CD4-positive, alpha-beta T cell (primary cell): ENCODE measurements at regions not wholly inside any gene's neighbourhood (a gene's known extent, or its start where the extent isn't known, plus 50 kb on each side); places are given as distances from the start of the nearest gene placed in this dataset.

Source experiments
- ATAC-seq: fragments of 200-7000 bp; cut with Tn5 transposase; one replicate; pipeline ENCODE4 v1.10.0; 2022; ENCODE audit warnings: mild to moderate bottlenecking; ENCODE audit not compliant: poor library complexity
- CTCF ChIA-PET: fragments of 350-600 bp; sonication (Branson Sonifier 250); formaldehyde crosslinking; loops from one replicate; lab custom pipeline; 2021; ENCODE audit warnings: antibody characterized with exemption, inconsistent platforms; lab: Charles Lee
- POLR2A ChIA-PET: fragments of 350-600 bp; sonication (Branson Sonifier 250); formaldehyde crosslinking; loops from one replicate; lab custom pipeline; 2021; ENCODE audit warnings: antibody characterized with exemption, inconsistent platforms; lab: Charles Lee
- DNase-seq, 14 experiments: peaks; one replicate each; pipeline ENCODE4 v3.0.0-alpha.2; 2013 to 2020; ENCODE audit warnings: mixed read lengths in 2 of 14
- H3K27ac ChIP-seq, 2 donors: one replicate each; pipeline versions ENCODE4 v1.5.1 to v1.7.0; 2013; ENCODE audit warnings: low read length in 2 of 2, low read depth in 1 of 2, mild to moderate bottlenecking in 1 of 2
- H3K27me3 ChIP-seq, 2 experiments: 1 replicate in 1 of 2; 2 replicates in 1 of 2; pipeline versions ENCODE4 v1.6.1 to v1.7.0; 2013; ENCODE audit warnings: low read length in 2 of 2, control low read depth in 1 of 2, mild to moderate bottlenecking in 1 of 2, moderate library complexity in 1 of 2; ENCODE audit not compliant: insufficient read depth in 2 of 2, control insufficient read depth in 1 of 2
- H3K36me3 ChIP-seq: one replicate; pipeline ENCODE4 v1.6.1; 2013; ENCODE audit warnings: low read length, control low read depth; ENCODE audit not compliant: insufficient read depth
- H3K4me1 ChIP-seq: one replicate; pipeline ENCODE4 v1.6.1; 2013; ENCODE audit warnings: low read length, control low read depth; ENCODE audit not compliant: insufficient read depth
- H3K4me3 ChIP-seq: one replicate; pipeline ENCODE4 v1.5.1; 2013; ENCODE audit warnings: mild to moderate bottlenecking, low read length, moderate library complexity
- H3K9me3 ChIP-seq, 2 experiments: 1 replicate in 1 of 2; 2 replicates in 1 of 2; pipeline versions ENCODE4 v1.6.1 to v1.7.0; 2013; ENCODE audit warnings: low read length in 2 of 2, mild to moderate bottlenecking in 2 of 2, control low read depth in 1 of 2, moderate library complexity in 1 of 2; ENCODE audit not compliant: control insufficient read depth in 1 of 2, insufficient read depth in 1 of 2
- H3K27ac Mint-ChIP-seq: one replicate; pipeline ENCODE4 v1.8.0; 2020; ENCODE audit warnings: mixed read lengths
- H3K27me3 Mint-ChIP-seq: one replicate; pipeline ENCODE4 v1.8.0; 2021; ENCODE audit warnings: mixed read lengths
- H3K36me3 Mint-ChIP-seq: one replicate; pipeline ENCODE4 v1.8.0; 2021; ENCODE audit warnings: low read depth, mixed read lengths
- H3K4me1 Mint-ChIP-seq: one replicate; pipeline ENCODE4 v1.8.0; 2021; ENCODE audit warnings: low read depth, mixed read lengths
- H3K4me3 Mint-ChIP-seq: one replicate; pipeline ENCODE4 v1.8.0; 2020; ENCODE audit warnings: mild to moderate bottlenecking, mixed read lengths
- H3K9me3 Mint-ChIP-seq: one replicate; pipeline ENCODE4 v1.8.0; 2020; ENCODE audit warnings: mixed read lengths
- intact Hi-C, 2 experiments: fragments of 100-400 bp; cut with DNase I in 1 of 2; cut with micrococcal nuclease in 1 of 2; formaldehyde crosslinking; loops; one replicate each; pipeline versions ENCODE4 v1.15.1 to v1.9.0; 2023 to 2025; cut with DNase I, micrococcal nuclease
- TF ChIP-seq, protein P1 (sequence below): fragments of 200-600 bp; IDR thresholded peaks from one replicate; pipeline ENCODE4 v1.8.0; 2022; ENCODE audit warnings: antibody characterized with exemption, mild to moderate bottlenecking

DNA sequence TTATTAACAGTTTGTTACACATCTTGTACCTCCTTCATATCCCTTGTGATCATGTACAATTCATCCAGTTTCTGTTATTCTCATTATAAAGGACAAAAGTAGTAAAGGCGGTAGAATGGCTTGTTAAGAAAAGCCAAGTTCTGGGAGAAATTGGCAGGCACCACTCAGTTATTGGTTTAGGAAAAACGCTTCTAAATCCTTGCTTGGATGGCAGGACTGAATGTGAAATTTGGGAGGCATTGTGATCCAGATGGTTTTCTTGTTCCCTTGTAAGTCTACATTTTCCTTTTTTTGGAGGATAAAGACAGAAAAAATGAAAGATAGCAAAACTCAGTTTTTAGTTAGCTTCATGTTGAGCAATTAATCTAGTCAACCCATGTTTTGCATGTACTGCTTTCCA lies 130.2 kb downstream of the MAT2B start:
- intact Hi-C loops: no loop called here
- Histone ChIP-seq H3K4me1 (no peaks in the 10 kb centered on the region), H3K36me3 (no peaks in the 10 kb centered on the region), H3K4me3 (no peak overlapping the region), H3K9me3 (no peaks in the 10 kb centered on the region), H3K27me3 (no peaks in the 10 kb centered on the region), H3K27ac (no peak overlapping the region)
- POLR2A ChIA-PET: no interaction called here
- DNase-seq (no peak), ATAC-seq (no peak)
- Mint-ChIP-seq H3K4me1 (no peaks in the 10 kb centered on the region), H3K27me3 (peaks cover 23% of the 10 kb centered on the region), H3K9me3 (peaks cover 3% of the 10 kb centered on the region), H3K4me3 (no peak overlapping the region), H3K27ac (no peak overlapping the region), H3K36me3 (no peaks in the 10 kb centered on the region)
- CTCF ChIA-PET: no interaction called here
- TF ChIP-seq, protein P1, sequence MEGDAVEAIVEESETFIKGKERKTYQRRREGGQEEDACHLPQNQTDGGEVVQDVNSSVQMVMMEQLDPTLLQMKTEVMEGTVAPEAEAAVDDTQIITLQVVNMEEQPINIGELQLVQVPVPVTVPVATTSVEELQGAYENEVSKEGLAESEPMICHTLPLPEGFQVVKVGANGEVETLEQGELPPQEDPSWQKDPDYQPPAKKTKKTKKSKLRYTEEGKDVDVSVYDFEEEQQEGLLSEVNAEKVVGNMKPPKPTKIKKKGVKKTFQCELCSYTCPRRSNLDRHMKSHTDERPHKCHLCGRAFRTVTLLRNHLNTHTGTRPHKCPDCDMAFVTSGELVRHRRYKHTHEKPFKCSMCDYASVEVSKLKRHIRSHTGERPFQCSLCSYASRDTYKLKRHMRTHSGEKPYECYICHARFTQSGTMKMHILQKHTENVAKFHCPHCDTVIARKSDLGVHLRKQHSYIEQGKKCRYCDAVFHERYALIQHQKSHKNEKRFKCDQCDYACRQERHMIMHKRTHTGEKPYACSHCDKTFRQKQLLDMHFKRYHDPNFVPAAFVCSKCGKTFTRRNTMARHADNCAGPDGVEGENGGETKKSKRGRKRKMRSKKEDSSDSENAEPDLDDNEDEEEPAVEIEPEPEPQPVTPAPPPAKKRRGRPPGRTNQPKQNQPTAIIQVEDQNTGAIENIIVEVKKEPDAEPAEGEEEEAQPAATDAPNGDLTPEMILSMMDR: no peak

DNA sequence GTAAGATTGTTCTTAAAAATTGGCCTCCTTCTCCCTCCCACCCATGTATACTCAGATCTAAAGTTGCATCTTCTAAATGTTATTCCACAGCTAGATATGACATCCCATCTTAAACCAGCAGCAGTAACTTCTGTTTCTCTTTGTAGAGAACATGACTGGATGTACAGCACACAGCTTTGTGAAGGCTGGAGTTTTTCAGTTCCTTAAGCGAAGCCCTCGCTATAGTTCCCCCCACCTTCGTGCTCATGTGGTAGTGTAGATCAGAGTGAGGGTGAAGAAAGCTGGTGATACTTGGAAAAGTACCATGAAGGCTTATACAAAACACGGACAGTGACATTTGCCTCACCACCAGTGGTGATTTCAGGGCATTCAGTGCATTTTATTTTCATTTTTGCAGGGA lies 137.5 kb downstream of the MAT2B start:
- Histone ChIP-seq H3K27me3 (no peaks in the 10 kb centered on the region), H3K27ac (no peak overlapping the region), H3K4me3 (no peak overlapping the region), H3K4me1 (no peaks in the 10 kb centered on the region), H3K36me3 (no peaks in the 10 kb centered on the region), H3K9me3 (no peaks in the 10 kb centered on the region)
- CTCF ChIA-PET: no interaction called here
- no peak overlapping the region for H3K4me3 Mint-ChIP-seq
- intact Hi-C loops: no loop called here
- DNase-seq (no peak), ATAC-seq (no peak)
- H3K27ac Mint-ChIP-seq: no peak overlapping the region
- peaks cover 2% of the 10 kb centered on the region for H3K9me3 Mint-ChIP-seq
- TF ChIP-seq, protein P1: no peak
- H3K36me3 Mint-ChIP-seq: no peaks in the 10 kb centered on the region
- peaks cover 4% of the 10 kb centered on the region for H3K27me3 Mint-ChIP-seq
- no peaks in the 10 kb centered on the region for H3K4me1 Mint-ChIP-seq
- POLR2A ChIA-PET: no interaction called here

DNA sequence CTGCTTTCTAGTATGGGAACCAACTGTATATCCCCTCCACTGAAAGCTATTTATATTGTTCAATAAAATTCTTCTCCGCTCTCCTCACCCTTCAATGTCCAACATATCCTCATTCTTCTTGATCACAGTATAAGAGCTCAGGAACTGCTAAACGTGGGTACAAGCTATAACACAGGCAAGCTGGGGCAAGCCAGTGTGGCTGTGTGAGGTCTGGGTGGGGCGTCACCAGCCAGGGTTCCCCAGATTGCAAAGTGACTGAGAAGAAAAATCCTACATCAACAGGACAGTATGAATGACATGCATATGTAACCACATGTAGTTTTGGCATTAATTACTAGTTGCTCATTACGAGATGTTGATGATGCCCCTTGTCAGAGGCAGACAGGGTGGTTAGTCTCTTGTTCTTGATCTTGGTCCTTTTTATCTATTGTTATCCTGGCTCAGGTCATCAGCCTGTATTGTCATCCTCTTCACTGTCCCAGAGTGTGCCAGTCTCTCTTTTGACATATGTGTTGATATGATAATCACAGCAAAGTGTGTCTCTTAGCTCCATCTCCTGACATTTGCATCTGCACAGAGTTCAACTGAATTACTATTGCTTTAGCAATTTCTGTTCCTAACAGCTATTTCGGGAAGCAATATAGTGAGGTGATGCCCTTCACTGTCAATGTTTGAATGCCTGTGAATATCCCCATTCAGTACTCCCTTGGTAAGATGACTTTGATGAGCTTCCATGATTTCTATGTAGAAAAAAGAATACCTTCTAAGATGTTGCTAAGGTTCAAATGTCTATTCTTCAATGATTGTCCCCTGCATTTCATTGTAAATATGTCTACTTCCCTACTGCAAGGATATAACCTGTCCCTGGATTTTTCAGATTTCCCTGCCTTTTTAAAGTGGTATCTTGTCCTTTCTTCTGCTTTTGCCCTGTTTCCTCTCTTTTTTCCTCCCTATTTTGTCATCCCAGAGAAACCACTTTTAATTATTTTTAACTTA lies 140.3 kb downstream of the MAT2B start:
- H3K36me3 ChIP-seq: no peaks in the 10 kb centered on the region
- no peaks in the 10 kb centered on the region for H3K27me3 ChIP-seq
- H3K36me3 Mint-ChIP-seq: no peaks in the 10 kb centered on the region
- H3K4me3 ChIP-seq: no peak overlapping the region
- H3K27ac ChIP-seq: no peak overlapping the region
- POLR2A ChIA-PET: no interaction called here
- intact Hi-C loops: no loop called here
- CTCF ChIA-PET: no interaction called here
- no peaks in the 10 kb centered on the region for H3K4me1 ChIP-seq
- no peak for ATAC-seq
- no peaks in the 10 kb centered on the region for H3K4me1 Mint-ChIP-seq
- no peaks in the 10 kb centered on the region for H3K27me3 Mint-ChIP-seq
- TF ChIP-seq, protein P1: no peak
- DNase-seq: no peak
- no peaks in the 10 kb centered on the region for H3K9me3 ChIP-seq
- peaks cover 1% of the 10 kb centered on the region for H3K9me3 Mint-ChIP-seq
- no peak overlapping the region for H3K4me3 Mint-ChIP-seq
- no peak overlapping the region for H3K27ac Mint-ChIP-seq
